ENCODE measurements at regions not wholly inside any gene's neighbourhood (a gene's known extent, or its start where the extent isn't known, plus 50 kb on each side); places are given as distances from the start of the nearest gene placed in this dataset.

DNA sequence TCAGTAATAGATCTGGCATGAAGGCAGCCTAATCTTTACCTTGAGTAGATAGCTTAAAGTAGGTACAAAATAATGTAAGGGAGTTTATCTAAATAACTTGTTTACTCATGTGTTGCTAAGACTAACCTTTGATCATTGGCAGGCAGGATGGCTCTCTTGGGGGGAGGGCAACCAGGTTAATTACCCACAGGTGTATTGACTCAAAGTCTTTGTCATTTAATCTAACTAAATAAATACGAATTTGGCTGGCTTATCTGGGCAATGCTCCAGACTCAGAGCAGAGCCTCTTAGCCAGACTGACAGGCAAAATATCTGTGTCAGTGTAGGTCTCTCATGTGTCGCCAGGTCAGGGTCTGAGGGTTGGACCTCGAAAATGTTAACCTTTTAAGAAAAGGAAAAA lies 283.4 kb upstream of the KLHL1 start:
- TF ChIP-seq, protein P1, sequence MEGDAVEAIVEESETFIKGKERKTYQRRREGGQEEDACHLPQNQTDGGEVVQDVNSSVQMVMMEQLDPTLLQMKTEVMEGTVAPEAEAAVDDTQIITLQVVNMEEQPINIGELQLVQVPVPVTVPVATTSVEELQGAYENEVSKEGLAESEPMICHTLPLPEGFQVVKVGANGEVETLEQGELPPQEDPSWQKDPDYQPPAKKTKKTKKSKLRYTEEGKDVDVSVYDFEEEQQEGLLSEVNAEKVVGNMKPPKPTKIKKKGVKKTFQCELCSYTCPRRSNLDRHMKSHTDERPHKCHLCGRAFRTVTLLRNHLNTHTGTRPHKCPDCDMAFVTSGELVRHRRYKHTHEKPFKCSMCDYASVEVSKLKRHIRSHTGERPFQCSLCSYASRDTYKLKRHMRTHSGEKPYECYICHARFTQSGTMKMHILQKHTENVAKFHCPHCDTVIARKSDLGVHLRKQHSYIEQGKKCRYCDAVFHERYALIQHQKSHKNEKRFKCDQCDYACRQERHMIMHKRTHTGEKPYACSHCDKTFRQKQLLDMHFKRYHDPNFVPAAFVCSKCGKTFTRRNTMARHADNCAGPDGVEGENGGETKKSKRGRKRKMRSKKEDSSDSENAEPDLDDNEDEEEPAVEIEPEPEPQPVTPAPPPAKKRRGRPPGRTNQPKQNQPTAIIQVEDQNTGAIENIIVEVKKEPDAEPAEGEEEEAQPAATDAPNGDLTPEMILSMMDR (IDR thresholded peaks at IDR 0.05): no peak
- TF ChIP-seq POLR2A (IDR thresholded peaks at IDR 0.05): no peak
